ENCODE measurements at regions not wholly inside any gene's neighbourhood (a gene's known extent, or its start where the extent isn't known, plus 50 kb on each side); places are given as distances from the start of the nearest gene placed in this dataset.

DNA sequence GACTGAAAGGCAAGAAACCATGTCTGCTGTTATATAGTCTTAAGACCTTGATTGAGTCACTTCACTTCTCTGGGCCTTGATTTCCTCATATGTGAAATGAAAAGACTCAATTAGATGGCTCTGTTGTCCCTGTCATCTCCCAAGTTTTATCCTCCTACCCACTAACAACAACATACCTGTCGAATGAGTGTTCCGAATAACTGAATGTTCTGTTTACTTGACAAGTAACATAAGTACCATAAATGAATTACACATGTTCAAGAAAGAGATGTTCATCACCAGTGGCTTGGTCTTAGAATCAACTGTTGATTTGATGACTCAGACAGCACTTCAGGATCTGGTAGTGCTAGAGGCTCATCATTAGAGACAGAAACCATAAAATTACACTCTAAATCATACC is 311.7 kb downstream of the VPS13C start:
- TF ChIP-seq, protein P1, sequence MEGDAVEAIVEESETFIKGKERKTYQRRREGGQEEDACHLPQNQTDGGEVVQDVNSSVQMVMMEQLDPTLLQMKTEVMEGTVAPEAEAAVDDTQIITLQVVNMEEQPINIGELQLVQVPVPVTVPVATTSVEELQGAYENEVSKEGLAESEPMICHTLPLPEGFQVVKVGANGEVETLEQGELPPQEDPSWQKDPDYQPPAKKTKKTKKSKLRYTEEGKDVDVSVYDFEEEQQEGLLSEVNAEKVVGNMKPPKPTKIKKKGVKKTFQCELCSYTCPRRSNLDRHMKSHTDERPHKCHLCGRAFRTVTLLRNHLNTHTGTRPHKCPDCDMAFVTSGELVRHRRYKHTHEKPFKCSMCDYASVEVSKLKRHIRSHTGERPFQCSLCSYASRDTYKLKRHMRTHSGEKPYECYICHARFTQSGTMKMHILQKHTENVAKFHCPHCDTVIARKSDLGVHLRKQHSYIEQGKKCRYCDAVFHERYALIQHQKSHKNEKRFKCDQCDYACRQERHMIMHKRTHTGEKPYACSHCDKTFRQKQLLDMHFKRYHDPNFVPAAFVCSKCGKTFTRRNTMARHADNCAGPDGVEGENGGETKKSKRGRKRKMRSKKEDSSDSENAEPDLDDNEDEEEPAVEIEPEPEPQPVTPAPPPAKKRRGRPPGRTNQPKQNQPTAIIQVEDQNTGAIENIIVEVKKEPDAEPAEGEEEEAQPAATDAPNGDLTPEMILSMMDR (IDR thresholded peaks at IDR 0.05; ENCODE audit: control insufficient read depth, insufficient read depth, low read depth, low read length, missing control alignments) = no peak
- no peak overlapping the region for H3K4me3 ChIP-seq (ENCODE audit: control insufficient read depth, low read depth, low read length)
- DNase-seq (ENCODE audit: low read depth) = no peak

DNA sequence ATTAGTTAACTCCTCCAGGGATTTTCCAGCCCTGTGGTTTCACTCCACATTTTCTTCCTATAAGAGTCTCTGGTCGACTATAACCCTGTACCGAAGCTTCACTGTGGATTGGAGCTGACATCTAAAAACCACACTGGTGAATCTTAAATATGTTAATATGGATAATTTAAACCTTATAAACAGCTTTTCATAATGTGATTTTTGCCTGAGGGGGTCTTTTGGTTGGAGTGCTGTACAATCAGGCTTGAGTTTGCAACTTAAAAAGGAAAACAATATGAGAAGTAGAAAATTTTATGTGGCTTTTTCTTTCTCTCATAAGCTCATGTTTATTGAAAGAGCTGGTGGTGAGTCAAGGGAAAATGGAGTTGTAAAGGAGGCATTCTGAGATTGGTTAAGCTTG is 313.7 kb downstream of the VPS13C start:
- no peak for DNase-seq (ENCODE audit: low read depth)
- H3K4me3 ChIP-seq (ENCODE audit: control insufficient read depth, low read depth, low read length) = no peak overlapping the region
- TF ChIP-seq, protein P1 (IDR thresholded peaks at IDR 0.05; ENCODE audit: control insufficient read depth, insufficient read depth, low read depth, low read length, missing control alignments) = no peak

DNA sequence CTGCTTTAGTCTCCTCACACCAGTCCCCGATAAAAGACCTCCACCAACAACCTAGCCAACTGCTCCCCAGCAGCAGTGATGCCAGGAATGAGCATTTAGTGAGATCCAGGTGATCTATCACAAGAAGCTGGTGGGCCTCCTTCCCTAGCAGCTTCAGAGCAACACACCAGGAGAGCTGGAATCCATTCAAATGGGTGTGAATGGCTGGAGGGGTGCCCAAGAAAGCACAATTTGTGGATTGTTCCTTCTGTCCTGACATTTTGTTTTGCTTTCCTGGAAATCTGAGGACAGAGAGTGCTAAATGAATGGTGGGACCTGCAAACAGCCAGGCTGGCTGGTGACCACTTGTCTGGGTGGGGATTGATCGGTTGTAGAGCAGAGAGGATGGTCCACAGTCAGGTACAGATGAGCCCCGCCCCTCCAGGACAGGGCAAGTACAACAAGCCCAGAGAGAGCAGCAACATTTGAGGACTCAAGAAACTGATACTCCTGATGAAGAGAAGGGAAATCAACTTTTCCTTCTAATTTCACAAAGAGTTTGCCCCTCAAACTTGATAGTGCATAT is 316.8 kb downstream of the VPS13C start:
- H3K4me3 ChIP-seq (ENCODE audit: control insufficient read depth, low read depth, low read length) = no peak overlapping the region
- DNase-seq (ENCODE audit: low read depth) = no peak
- TF ChIP-seq, protein P1 (IDR thresholded peaks at IDR 0.05; ENCODE audit: control insufficient read depth, insufficient read depth, low read depth, low read length, missing control alignments) = no peak

DNA sequence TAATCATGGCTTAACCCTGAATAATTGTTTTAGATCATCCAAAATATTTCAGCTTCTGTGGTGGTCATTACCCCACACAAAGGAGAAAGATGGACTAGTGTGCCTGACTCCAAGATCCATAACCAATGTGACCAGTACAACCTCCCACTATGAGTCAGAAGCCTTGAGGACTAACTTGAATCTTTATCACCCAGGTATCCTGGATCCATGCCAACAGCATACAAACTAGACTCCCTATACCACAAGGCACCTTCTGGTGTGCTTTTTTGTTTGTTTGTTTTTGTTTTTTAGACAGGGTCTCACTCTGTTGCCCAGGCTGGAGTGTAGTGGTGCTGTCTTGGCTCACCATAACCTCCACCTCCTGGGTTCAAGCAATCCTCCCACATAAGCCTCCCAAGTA is 317.7 kb downstream of the VPS13C start:
- DNase-seq (ENCODE audit: low read depth) = no peak
- no peak overlapping the region for H3K4me3 ChIP-seq (ENCODE audit: control insufficient read depth, low read depth, low read length)

DNA sequence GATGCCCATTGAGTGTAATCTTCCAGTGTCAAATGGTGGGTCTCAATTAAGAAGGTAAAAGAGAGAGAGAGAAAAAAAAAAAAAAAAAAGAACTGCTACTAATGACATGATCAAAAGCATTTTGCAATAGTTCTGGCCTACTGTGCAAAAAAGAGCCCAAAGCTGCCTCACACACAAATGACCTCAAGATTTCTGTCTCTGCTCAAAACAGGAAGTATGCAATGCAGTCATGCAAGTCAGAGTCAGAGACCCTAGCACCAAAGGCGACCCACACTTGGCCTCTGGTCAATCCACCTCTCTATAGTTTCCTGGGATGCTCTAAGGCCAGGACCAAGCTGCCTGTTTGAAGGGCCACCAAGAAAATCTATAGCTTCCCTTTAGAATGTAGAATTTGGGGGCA is 323.5 kb downstream of the VPS13C start:
- DNase-seq (ENCODE audit: low read depth) = no peak
- TF ChIP-seq, protein P1 (IDR thresholded peaks at IDR 0.05; ENCODE audit: control insufficient read depth, insufficient read depth, low read depth, low read length, missing control alignments) = no peak
- H3K4me3 ChIP-seq (ENCODE audit: control insufficient read depth, low read depth, low read length) = no peak overlapping the region

More for the DNA sequence above, 317.7 kb downstream of the VPS13C start:
- TF ChIP-seq, protein P1 (IDR thresholded peaks at IDR 0.05; ENCODE audit: control insufficient read depth, insufficient read depth, low read depth, low read length, missing control alignments) = no peak

DNA sequence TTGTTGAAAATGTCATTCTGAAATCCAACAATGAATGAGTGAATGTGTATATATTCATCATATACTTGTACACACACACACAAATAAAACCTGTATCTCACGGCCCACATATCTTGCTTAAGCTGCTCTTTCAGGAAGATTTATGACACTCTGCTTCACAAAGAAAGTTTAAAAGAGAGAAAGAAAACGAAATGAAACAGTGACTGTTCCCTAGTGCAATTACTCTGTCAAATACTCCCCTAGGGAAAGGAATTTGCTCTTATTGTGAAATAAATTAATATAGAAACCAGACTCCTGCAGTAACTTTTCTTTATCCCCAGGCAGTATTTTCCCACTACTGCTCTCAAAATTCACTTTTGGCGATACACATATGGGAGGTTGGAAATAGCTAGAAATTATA is 329.1 kb downstream of the VPS13C start:
- TF ChIP-seq, protein P1 (IDR thresholded peaks at IDR 0.05; ENCODE audit: control insufficient read depth, insufficient read depth, low read depth, low read length, missing control alignments) = no peak
- H3K4me3 ChIP-seq (ENCODE audit: control insufficient read depth, low read depth, low read length) = no peak overlapping the region
- no peak for DNase-seq (ENCODE audit: low read depth)

DNA sequence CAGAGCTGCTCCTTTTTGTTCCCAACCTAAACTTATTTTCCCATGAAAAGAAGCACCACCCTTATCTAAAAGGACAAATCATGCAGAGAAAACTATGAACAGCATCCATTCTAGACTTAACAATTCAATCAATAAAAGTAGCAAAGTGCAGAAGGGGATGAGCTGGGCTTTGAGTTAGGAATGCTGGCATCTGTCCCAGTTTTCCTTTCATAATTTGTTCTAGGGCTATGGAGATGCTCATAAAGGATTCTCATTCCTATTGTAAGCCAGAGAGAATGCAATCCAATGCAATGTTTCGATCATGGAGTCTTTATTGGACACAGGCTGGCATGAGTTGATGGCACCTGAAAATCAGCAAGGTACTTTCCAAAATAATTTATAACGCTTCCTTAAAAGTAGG is 330.6 kb downstream of the VPS13C start:
- TF ChIP-seq, protein P1 (IDR thresholded peaks at IDR 0.05; ENCODE audit: control insufficient read depth, insufficient read depth, low read depth, low read length, missing control alignments) = no peak
- no peak overlapping the region for H3K4me3 ChIP-seq (ENCODE audit: control insufficient read depth, low read depth, low read length)
- DNase-seq (ENCODE audit: low read depth) = no peak

All from AG09309 (cell line).